ENCODE measurements at regions not wholly inside any gene's neighbourhood (a gene's known extent, or its start where the extent isn't known, plus 50 kb on each side); places are given as distances from the start of the nearest gene placed in this dataset.

- no peak for TF ChIP-seq CTCF (IDR thresholded peaks at IDR 0.05)
- TF ChIP-seq POLR2A (IDR thresholded peaks at IDR 0.05), result no peak
Observed at GRCh38 chr14:41154143-41154807, 452.4 kb upstream of the LRFN5 start.
